Neural cell (in vitro differentiated cells): ENCODE measurements at regions not wholly inside any gene's neighbourhood (a gene's known extent, or its start where the extent isn't known, plus 50 kb on each side); places are given as distances from the start of the nearest gene placed in this dataset.

Source experiments
- TF ChIP-seq, protein P1 (sequence below): fragments of 450-650 bp; IDR thresholded peaks from 2 replicates; pipeline ENCODE4 v1.5.1; 2014; ENCODE audit warnings: antibody characterized with exemption, mild to moderate bottlenecking, moderate library complexity; ENCODE audit not compliant: poor library complexity, severe bottlenecking
- TF ChIP-seq, protein P2 (sequence below): IDR thresholded peaks from 2 replicates; pipeline ENCODE4 v1.6.1; 2012; ENCODE audit warnings: borderline replicate concordance

DNA sequence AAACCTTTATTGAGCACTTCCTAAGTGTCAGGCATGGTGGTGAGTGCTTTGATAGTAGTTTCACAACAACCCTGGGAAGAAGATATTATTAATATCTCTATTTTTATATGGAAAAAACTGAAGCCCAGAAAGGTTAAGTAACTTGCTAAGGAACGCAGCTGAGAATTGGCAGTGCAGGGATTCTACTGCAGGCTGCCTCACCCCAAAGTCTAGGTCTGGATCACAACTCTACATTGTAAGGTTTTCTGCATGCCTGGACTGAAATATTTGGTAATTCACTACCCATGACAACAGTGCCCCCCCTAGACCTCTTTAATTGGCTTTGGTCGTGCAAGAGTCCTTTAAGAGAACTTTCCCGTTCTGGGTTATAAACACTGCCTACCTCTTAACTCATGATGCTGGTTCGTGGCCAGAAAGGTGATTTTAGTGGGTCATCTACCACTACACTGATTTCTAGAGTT lies 67.1 kb upstream of the KCNQ5 start:
- TF ChIP-seq, protein P1, sequence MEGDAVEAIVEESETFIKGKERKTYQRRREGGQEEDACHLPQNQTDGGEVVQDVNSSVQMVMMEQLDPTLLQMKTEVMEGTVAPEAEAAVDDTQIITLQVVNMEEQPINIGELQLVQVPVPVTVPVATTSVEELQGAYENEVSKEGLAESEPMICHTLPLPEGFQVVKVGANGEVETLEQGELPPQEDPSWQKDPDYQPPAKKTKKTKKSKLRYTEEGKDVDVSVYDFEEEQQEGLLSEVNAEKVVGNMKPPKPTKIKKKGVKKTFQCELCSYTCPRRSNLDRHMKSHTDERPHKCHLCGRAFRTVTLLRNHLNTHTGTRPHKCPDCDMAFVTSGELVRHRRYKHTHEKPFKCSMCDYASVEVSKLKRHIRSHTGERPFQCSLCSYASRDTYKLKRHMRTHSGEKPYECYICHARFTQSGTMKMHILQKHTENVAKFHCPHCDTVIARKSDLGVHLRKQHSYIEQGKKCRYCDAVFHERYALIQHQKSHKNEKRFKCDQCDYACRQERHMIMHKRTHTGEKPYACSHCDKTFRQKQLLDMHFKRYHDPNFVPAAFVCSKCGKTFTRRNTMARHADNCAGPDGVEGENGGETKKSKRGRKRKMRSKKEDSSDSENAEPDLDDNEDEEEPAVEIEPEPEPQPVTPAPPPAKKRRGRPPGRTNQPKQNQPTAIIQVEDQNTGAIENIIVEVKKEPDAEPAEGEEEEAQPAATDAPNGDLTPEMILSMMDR = no peak
- TF ChIP-seq, protein P2, sequence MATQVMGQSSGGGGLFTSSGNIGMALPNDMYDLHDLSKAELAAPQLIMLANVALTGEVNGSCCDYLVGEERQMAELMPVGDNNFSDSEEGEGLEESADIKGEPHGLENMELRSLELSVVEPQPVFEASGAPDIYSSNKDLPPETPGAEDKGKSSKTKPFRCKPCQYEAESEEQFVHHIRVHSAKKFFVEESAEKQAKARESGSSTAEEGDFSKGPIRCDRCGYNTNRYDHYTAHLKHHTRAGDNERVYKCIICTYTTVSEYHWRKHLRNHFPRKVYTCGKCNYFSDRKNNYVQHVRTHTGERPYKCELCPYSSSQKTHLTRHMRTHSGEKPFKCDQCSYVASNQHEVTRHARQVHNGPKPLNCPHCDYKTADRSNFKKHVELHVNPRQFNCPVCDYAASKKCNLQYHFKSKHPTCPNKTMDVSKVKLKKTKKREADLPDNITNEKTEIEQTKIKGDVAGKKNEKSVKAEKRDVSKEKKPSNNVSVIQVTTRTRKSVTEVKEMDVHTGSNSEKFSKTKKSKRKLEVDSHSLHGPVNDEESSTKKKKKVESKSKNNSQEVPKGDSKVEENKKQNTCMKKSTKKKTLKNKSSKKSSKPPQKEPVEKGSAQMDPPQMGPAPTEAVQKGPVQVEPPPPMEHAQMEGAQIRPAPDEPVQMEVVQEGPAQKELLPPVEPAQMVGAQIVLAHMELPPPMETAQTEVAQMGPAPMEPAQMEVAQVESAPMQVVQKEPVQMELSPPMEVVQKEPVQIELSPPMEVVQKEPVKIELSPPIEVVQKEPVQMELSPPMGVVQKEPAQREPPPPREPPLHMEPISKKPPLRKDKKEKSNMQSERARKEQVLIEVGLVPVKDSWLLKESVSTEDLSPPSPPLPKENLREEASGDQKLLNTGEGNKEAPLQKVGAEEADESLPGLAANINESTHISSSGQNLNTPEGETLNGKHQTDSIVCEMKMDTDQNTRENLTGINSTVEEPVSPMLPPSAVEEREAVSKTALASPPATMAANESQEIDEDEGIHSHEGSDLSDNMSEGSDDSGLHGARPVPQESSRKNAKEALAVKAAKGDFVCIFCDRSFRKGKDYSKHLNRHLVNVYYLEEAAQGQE = no peak
